PC-9 (cell line): ENCODE measurements at regions not wholly inside any gene's neighbourhood (a gene's known extent, or its start where the extent isn't known, plus 50 kb on each side); places are given as distances from the start of the nearest gene placed in this dataset.

Source experiments
- BruUV-seq: library from RNA; stranded (reverse); fragments of 400-500 nt; replicated peaks from 2 replicates; lab custom pipeline; 2021; lab: Mats Ljungman, UMichigan
- CTCF ChIA-PET: fragments of 300-600 bp; sonication (Branson Sonifier 250); formaldehyde crosslinking; loops from one replicate; lab custom pipeline; 2022; ENCODE audit warnings: antibody characterized with exemption; lab: Charles Lee
- POLR2A ChIA-PET: fragments of 300-600 bp; sonication (Branson Sonifier 250); formaldehyde crosslinking; loops from one replicate; lab custom pipeline; 2022; ENCODE audit warnings: antibody characterized with exemption; ENCODE audit not compliant: unreplicated experiment; lab: Charles Lee
- DNase-seq, 2 experiments: peaks; one replicate each; pipeline versions ENCODE4 v3.0.0 to v3.0.0-alpha.2; 2015 to 2022; ENCODE audit warnings: mixed read lengths in 1 of 2
- H2AFZ ChIP-seq: fragments of 200-600 bp; sonication (generic); 2 replicates; pipeline ENCODE4 v1.8.1; 2017; ENCODE audit warnings: antibody characterized with exemption
- H3F3A ChIP-seq: fragments of 200-600 bp; sonication (generic); 2 replicates; pipeline ENCODE4 v1.8.1; 2017; ENCODE audit warnings: antibody characterized with exemption, mild to moderate bottlenecking, low read depth; ENCODE audit not compliant: insufficient read depth
- H3K27ac ChIP-seq: fragments of 200-600 bp; sonication (generic); 2 replicates; pipeline ENCODE4 v1.6.1; 2016; ENCODE audit warnings: mixed run types
- H3K27me3 ChIP-seq: fragments of 200-600 bp; sonication (generic); 2 replicates; pipeline ENCODE4 v1.6.1; 2016; ENCODE audit warnings: low read depth, mixed run types; ENCODE audit not compliant: insufficient read depth
- H3K36me3 ChIP-seq: fragments of 200-600 bp; sonication (generic); 2 replicates; pipeline ENCODE4 v1.6.1; 2016; ENCODE audit warnings: low read depth, mixed run types
- H3K4me1 ChIP-seq: fragments of 200-600 bp; sonication (generic); replicated peaks from 2 replicates; pipeline ENCODE4 v1.6.1; 2016; ENCODE audit warnings: mixed run types; ENCODE audit not compliant: insufficient read depth
- H3K4me2 ChIP-seq: fragments of 200-600 bp; sonication (generic); 2 replicates; pipeline ENCODE4 v1.6.1; 2017; ENCODE audit warnings: mixed run types
- H3K4me3 ChIP-seq: fragments of 200-600 bp; sonication (generic); 2 replicates; pipeline ENCODE4 v1.6.1; 2016; ENCODE audit warnings: mixed run types
- H3K79me2 ChIP-seq: fragments of 200-600 bp; sonication (generic); 2 replicates; pipeline ENCODE4 v1.6.1; 2017; ENCODE audit warnings: low read depth, mixed run types
- H3K9me2 ChIP-seq: fragments of 200-600 bp; sonication (generic); 2 replicates; pipeline ENCODE4 v1.8.1; 2017; ENCODE audit warnings: mild to moderate bottlenecking; ENCODE audit not compliant: insufficient read depth
- H3K9me3 ChIP-seq: fragments of 200-600 bp; sonication (generic); 2 replicates; pipeline ENCODE4 v1.8.1; 2016; ENCODE audit warnings: low read depth; ENCODE audit not compliant: insufficient read depth
- H4K20me1 ChIP-seq: fragments of 200-600 bp; sonication (generic); 2 replicates; pipeline ENCODE4 v1.8.1; 2017; ENCODE audit not compliant: insufficient read depth
- EZH2 ChIP-seq: fragments of 200-600 bp; sonication (generic); IDR thresholded peaks from 2 replicates; pipeline ENCODE4 v1.8.0; 2017; ENCODE audit warnings: antibody characterized with exemption, low read depth
- intact Hi-C: fragments of 100-400 bp; cut with micrococcal nuclease; formaldehyde crosslinking; loops from one replicate; pipeline ENCODE4 v1.10.0; 2022; ENCODE audit not compliant: unreplicated experiment
- TF ChIP-seq, protein P1 (sequence below): fragments of 200-600 bp; sonication (generic); conservative IDR thresholded peaks from 2 replicates; pipeline ENCODE4 v1.6.1; 2017; ENCODE audit warnings: mixed run types, antibody characterized with exemption, mild to moderate bottlenecking, moderate library complexity

DNA sequence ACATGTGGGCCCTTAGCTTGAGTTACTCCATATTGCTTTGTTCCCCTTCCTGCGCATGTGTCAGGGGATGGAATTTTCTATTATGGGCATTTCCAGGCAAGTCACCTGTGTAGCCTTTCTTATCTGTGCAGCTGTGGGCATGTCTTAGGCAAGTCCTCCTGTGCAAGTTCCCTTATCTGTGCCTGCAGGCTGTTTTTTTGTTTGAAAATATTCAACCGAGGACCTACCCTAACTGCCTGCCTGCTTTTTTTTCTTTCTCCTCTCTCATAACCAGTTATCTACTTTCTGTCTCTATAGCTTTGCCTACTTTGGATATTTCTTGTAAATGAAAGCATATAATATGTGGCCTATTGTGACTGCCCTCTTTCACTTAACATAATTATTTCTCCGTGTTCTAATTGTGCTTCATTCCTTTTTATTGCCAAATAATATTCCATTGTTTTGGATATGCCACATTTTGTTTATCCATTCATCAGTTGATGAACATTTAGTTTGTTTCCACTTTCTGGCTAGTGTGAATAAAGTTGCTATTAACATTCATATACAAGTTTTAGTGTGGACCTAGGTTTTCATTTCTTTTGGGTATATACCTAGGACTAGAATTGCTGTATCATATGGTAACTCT, 83.6 kb upstream of the CADM1 start:
- no peaks in the 10 kb centered on the region for H3F3A ChIP-seq
- TF ChIP-seq, protein P1, sequence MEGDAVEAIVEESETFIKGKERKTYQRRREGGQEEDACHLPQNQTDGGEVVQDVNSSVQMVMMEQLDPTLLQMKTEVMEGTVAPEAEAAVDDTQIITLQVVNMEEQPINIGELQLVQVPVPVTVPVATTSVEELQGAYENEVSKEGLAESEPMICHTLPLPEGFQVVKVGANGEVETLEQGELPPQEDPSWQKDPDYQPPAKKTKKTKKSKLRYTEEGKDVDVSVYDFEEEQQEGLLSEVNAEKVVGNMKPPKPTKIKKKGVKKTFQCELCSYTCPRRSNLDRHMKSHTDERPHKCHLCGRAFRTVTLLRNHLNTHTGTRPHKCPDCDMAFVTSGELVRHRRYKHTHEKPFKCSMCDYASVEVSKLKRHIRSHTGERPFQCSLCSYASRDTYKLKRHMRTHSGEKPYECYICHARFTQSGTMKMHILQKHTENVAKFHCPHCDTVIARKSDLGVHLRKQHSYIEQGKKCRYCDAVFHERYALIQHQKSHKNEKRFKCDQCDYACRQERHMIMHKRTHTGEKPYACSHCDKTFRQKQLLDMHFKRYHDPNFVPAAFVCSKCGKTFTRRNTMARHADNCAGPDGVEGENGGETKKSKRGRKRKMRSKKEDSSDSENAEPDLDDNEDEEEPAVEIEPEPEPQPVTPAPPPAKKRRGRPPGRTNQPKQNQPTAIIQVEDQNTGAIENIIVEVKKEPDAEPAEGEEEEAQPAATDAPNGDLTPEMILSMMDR = no peak
- TF ChIP-seq EZH2 = no peak
- no peak for DNase-seq
- no peaks in the 10 kb centered on the region for H3K36me3 ChIP-seq
- H3K4me3 ChIP-seq = no peak overlapping the region
- no peaks in the 10 kb centered on the region for H4K20me1 ChIP-seq
- ChIA-PET POLR2A (no interaction called here), CTCF (no interaction called here)
- intact Hi-C loops = no loop called here
- BruUV-seq = no TSS peak
- H3K4me2 ChIP-seq = no peak overlapping the region
- peaks cover 54% of the 10 kb centered on the region for H3K27me3 ChIP-seq
- H3K27ac ChIP-seq = no peak overlapping the region
- no peak overlapping the region for H2AFZ ChIP-seq
- no peaks in the 10 kb centered on the region for H3K79me2 ChIP-seq
- no peaks in the 10 kb centered on the region for H3K9me3 ChIP-seq
- H3K4me1 ChIP-seq = no peaks in the 10 kb centered on the region
- H3K9me2 ChIP-seq = no peaks in the 10 kb centered on the region

DNA sequence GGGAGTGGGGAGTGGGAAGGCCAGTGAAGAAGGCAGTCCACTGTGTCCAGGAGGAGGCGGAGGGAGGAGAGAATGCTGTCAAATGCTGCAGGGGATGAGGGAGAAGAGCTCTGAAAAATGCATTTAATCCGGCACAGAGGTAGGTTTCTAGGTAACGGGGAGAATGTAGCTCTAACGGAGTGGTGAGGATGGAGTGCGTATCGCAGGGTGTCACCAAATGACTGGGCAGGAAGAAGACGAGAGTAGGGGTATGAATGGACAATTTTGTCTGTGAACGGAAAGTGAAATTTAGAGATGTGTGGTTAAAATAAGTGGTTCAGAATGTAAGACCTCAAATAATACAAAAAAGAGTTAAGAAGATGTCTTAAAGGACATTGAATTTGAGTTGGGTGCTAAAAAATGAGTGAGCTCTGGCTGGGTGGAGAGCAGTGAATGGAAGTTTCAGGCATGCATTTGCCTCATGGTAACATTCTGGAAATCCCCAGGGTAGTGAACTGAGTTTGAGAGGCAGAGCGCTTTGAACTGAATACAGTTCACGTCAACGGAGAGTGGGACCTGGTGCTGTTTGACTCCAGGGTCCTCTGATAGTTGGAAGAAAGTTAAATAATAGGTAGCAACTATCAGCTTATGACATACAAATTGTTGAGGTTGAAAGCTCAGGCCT, 81.3 kb upstream of the CADM1 start:
- Histone ChIP-seq H3K9me2 (no peaks in the 10 kb centered on the region), H3F3A (no peaks in the 10 kb centered on the region), H4K20me1 (no peaks in the 10 kb centered on the region; the same call in 1 of the 2 replicates), H3K79me2 (no peaks in the 10 kb centered on the region), H3K9me3 (no peaks in the 10 kb centered on the region), H3K27ac (no peak overlapping the region), H3K4me3 (no peak overlapping the region), H3K27me3 (peaks cover 57% of the 10 kb centered on the region), H3K36me3 (no peaks in the 10 kb centered on the region), H2AFZ (no peak overlapping the region), H3K4me1 (no peaks in the 10 kb centered on the region), H3K4me2 (no peak overlapping the region)
- ChIA-PET POLR2A (no interaction called here), CTCF (no interaction called here)
- no peak for DNase-seq
- BruUV-seq = no TSS peak
- intact Hi-C loops = no loop called here
- TF ChIP-seq, protein P1 = no peak
- no peak for TF ChIP-seq EZH2

DNA sequence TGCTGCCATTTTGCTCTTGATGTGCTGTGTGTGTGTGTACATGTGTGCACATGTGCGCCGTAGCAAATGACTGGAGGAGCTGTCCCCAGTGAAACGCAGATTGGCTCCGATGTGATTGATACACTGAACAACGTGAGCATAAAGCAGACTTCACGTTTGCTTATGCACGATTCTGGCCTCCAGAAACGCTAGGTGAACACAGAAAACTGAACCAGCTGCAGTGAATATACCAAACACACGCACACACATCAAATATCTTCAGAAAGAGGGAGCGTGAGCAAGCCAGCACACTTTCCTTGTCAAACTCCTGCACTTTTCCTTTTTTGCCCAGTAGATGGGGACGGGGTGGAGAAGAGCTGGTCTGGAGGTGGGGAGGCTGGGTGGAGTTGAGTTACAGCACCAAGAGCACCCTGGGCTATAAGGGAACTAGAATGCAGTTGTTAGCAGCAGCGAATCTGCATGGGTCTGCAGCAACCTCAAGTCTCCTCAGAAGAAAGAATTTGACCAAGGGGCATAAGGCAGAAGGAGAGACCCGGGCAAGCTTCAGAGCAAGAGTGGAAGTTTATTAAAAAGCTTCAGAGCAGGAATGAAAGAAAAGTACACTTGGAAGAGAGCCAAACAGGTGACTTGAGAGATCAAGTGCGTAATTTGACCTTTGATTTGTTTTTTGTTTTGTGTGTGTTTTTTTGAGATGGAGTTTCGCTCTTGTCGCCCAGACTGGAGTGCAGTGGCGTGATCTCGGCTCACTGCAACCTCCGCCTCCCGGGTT, 77.8 kb upstream of the CADM1 start:
- H3K27me3 ChIP-seq = peaks cover 33% of the 10 kb centered on the region
- DNase-seq = peak in 1 of 2 experiments; percentile 1

More for the DNA sequence above, 77.8 kb upstream of the CADM1 start:
- Histone ChIP-seq H3K4me2 (no peak overlapping the region), H3K36me3 (no peaks in the 10 kb centered on the region), H3K79me2 (no peaks in the 10 kb centered on the region), H3F3A (no peaks in the 10 kb centered on the region), H2AFZ (no peak overlapping the region), H3K9me3 (no peaks in the 10 kb centered on the region), H4K20me1 (no peaks in the 10 kb centered on the region; the same call in 1 of the 2 replicates), H3K4me1 (no peaks in the 10 kb centered on the region), H3K4me3 (no peak overlapping the region), H3K27ac (no peak overlapping the region), H3K9me2 (no peaks in the 10 kb centered on the region)
- CTCF ChIA-PET = interaction anchor here (0.6 kb wide), 1 partner anchor 247 kb away, joined by 3 read pairs; no protein-coding TSS in a partner anchor
- TF ChIP-seq, protein P1 = no peak
- TF ChIP-seq EZH2 = no peak
- POLR2A ChIA-PET = no interaction called here
- BruUV-seq = no TSS peak
- intact Hi-C loops = no loop called here
